ENCODE measurements at regions not wholly inside any gene's neighbourhood (a gene's known extent, or its start where the extent isn't known, plus 50 kb on each side); places are given as distances from the start of the nearest gene placed in this dataset.

DNA sequence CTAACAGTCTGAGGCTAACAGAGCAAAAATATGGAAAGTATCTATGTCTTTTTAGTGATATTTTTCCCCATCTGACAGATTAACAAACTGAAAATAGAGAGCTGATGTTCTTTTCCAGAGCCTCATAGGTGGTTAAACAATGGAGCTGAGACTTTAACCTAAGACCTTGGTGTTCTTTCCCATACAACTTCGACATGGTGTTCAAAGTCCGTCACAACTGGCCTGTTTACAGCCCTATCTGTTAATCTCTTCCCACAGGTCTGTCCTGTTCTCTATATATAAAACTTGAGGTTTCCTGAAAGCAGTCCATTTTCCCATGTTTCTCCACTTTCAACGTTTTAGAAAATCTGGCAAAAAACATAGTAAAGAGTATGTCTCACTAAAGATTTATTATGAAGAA is 395.7 kb downstream of the BRINP2 start:
- TF ChIP-seq, protein P1, sequence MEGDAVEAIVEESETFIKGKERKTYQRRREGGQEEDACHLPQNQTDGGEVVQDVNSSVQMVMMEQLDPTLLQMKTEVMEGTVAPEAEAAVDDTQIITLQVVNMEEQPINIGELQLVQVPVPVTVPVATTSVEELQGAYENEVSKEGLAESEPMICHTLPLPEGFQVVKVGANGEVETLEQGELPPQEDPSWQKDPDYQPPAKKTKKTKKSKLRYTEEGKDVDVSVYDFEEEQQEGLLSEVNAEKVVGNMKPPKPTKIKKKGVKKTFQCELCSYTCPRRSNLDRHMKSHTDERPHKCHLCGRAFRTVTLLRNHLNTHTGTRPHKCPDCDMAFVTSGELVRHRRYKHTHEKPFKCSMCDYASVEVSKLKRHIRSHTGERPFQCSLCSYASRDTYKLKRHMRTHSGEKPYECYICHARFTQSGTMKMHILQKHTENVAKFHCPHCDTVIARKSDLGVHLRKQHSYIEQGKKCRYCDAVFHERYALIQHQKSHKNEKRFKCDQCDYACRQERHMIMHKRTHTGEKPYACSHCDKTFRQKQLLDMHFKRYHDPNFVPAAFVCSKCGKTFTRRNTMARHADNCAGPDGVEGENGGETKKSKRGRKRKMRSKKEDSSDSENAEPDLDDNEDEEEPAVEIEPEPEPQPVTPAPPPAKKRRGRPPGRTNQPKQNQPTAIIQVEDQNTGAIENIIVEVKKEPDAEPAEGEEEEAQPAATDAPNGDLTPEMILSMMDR (IDR thresholded peaks at IDR 0.05): no peak
- TF ChIP-seq POLR2A (IDR thresholded peaks at IDR 0.05): no peak
